ENCODE measurements at regions not wholly inside any gene's neighbourhood (a gene's known extent, or its start where the extent isn't known, plus 50 kb on each side); places are given as distances from the start of the nearest gene placed in this dataset.
A peak's percentile ranks its signal among the peaks of the same experiment; 100 is the strongest.
"Not testable (repeated sequence)": the region's sequence is repeated elsewhere in the genome, so short reads cannot be mapped to it uniquely, and the experiment has no call there.

GRCh38 chr3:194249323-194250097, 101.6 kb downstream of the CPN2 start:
- no peak for DNase-seq (ENCODE audit: low read depth)

- no peak for DNase-seq (ENCODE audit: low read depth)
Observed at GRCh38 chr3:194250098-194251002, 100.8 kb downstream of the CPN2 start.

DNA sequence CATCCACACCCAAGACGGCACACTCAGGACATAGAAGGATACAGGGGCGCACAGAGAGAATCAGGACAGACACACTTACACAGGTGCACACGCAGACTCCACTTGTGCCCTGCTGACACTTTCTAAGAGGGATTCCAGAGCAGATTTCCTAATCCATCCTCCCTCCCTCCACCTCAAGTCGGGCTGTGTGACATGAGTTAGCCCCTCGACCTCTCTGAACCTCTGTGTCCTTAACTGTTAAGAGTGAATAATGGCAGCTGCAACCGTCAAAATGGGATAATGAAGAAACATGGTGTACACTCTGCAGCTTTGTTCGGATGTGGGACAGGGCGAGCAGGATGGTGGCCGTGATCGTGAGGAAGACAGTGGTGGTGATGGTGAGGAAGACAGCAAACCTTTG, 100.1 kb downstream of the CPN2 start:
- DNase-seq (ENCODE audit: low read depth): no peak

- no peak for DNase-seq (ENCODE audit: low read depth)
Observed at GRCh38 chr3:194251461-194251860, 99.7 kb downstream of the CPN2 start.

DNA sequence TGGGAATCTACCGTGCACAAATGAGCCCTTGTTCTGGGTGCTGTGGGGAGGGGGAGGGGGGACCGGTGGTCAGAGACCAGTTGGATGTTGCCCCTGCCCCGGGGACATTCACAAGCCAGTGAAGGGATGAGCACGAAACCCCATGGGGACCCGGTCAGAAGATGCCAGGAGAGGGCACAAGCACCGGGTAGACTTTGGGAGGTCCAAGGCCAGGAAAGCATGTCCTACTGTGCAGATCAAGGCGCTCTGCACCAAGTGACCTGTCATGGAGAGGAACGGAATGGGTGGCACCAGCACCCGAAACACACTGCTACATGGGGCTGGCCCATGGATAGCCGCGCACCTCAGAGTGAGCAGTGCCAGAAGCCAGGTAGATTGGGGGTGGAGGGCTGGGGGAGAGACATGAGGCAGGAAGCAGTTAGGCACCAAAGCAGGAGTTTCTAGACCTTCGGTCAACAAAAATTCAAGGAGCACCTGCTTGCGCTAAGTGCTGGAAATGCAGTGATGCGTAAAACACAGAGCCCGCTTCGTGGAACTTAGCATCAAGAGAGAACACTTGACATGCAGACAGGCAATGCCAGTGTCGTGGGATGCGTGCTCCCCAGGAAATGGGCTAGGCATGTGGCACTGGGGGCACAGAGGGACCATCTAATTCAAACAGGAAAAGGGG, 99.1 kb downstream of the CPN2 start:
- DNase-seq (ENCODE audit: low read depth): no peak

DNA sequence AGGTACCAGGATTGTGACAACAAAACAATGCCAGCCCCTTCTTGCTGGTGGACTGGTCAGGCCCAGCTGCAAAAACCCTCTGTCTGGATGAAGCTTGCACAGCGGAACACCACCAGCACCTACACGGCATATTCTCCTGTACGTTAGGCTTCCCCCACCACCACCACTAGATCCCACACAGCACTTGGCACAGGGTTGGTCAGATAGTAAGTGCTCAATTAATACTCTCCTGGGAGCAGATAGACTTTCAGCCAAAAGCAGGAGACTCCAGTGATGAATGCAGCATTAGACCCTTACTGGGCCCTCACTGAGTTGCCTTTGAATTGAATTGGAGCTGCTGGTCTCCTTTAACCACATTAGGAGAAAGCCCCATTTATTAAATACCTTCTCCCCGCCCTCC, 97.9 kb downstream of the CPN2 start:
- no peak for DNase-seq (ENCODE audit: low read depth)

DNA sequence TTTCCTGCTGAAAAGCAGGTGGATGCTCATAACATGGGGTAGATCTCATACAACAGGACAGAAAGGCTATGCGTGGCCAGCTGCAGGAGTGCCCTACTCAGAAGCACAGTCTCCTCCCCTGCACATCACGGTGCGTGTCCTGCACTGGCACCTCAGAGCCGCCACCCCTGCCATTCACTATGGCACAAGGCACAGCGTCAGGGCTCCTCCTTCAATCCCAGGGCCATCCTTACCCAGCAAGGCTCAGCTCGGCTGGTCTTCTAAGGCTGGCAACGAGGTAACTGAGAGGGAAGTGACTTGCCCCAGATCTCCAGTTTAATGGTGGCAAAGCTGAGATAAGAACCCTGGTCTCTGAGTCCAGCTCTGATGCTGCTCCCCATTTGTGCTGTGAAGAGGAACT, 97.1 kb downstream of the CPN2 start:
- DNase-seq (ENCODE audit: low read depth): no peak

GRCh38 chr3:194255252-194256039, 95.7 kb downstream of the CPN2 start:
- DNase-seq (ENCODE audit: low read depth): peak; percentile 25

- DNase-seq (ENCODE audit: low read depth): no peak
Observed at GRCh38 chr3:194256040-194256945, 94.8 kb downstream of the CPN2 start.

DNA sequence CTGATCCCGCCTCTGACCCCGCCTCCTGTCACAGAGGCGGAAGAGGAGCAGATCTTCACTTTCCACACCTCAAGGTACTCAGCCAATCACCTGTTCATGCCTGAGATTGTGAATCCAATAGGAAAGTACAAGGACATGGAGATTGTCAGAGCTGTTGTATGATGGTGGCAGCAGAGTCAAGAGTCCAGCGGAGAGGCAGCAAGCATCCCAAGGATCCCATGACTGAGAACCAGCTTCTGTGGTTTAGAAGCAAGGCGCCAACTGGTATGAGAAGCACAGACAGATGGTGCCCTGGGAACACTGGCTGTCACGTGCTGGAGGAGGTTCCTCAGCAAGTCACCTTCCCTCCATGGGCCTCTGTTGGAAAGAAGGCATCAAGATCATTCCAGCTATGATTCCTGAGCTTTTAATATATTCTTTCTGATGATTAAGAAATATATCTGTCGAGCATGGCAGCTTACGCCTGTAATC, 93.9 kb downstream of the CPN2 start:
- no peak for DNase-seq (ENCODE audit: low read depth)

DNA sequence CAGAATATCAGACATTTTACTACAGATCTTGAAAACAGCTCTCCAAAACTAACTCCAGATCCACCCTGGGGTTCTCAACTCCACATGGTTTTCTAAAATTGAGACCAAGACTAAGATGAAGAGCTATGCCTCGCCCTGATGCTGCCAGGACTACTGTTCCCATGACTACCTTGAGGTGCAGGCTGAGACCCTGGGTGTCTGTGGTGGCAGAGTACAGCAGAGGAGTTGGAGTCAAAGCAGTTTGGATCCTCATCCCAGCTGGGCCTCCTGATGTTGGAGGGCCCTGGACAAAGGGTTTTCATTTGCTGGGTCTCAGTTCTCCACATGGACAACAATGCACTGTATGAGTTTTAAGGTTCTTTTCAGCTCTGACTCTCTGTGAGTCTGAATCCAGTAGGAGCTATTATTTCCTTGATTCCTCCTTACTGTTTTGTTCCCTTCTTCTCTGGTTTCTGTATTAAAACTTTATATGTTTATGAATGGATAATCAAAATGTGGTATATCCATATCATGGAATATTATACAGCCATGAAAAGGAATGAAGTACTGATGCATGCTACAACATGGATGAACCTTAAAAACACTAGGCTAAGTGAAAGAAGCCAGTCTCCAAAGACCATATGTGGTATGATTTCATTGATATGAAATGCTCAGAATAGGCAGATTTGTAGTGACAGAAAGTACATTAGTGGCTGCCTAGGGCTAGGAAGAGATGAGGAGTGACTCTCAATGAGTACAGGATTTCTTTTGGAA, 93.0 kb downstream of the CPN2 start:
- no peak for DNase-seq (ENCODE audit: low read depth)

DNA sequence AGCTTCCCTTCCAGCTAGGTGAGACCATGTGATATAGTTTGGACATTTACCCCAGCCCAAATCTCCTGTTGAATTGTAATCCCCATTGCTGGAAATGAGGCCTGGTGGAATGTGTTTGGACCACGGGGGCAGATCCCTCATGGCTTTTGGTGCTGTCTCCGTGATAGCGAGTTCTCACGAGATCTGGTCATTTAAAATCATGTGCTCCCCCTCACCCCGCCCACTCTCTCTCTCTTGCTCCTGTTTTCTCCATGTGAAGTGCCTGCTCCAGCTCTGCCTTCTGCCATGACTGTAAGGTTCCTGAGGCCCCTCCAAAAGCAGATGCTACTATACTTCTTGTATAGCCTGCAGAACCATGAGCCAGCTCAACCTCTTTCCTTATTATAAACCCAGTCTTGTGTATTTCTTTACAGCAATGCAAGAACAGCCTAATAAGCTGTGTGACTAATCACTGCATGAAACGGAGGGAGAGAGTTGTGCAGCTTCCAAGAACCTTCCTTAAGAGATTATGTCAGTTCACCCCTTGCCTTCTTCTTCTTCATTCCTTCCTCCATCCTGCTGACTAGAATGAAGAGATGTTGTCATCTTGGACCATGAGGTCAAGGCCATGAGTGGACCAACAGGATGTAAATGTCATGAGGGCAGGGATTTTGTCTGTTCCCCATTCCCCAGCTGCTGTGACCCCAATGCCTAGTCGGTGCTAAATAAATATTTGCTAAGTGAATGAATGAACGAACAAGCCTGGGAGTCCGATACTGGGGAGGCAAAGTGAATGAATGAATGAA, 91.0 kb downstream of the CPN2 start:
- no peak for DNase-seq (ENCODE audit: low read depth)

GRCh38 chr3:194261581-194262063, 89.5 kb downstream of the CPN2 start:
- DNase-seq (ENCODE audit: low read depth): no peak

- no peak for DNase-seq (ENCODE audit: low read depth)
Observed at GRCh38 chr3:194262176-194262924, 88.8 kb downstream of the CPN2 start.

DNA sequence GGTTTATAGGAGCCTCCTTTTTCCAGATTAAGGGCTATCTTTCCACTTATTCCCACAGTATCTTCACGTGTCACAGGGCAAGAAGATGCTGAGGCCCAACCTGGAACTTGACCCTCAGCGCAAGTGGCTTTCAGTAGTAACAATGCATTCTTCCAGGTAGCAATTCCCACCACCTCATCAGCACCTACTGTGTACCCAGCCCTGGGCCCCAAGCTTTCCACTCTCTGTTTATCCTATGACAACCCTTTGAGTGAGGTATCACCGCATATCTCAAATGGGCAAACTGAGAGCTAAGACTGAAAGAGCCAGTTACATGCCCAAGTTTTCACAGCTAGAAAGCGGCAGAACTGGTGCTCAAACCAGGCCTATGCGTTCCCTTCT, 88.2 kb downstream of the CPN2 start:
- DNase-seq (ENCODE audit: low read depth): no peak

DNA sequence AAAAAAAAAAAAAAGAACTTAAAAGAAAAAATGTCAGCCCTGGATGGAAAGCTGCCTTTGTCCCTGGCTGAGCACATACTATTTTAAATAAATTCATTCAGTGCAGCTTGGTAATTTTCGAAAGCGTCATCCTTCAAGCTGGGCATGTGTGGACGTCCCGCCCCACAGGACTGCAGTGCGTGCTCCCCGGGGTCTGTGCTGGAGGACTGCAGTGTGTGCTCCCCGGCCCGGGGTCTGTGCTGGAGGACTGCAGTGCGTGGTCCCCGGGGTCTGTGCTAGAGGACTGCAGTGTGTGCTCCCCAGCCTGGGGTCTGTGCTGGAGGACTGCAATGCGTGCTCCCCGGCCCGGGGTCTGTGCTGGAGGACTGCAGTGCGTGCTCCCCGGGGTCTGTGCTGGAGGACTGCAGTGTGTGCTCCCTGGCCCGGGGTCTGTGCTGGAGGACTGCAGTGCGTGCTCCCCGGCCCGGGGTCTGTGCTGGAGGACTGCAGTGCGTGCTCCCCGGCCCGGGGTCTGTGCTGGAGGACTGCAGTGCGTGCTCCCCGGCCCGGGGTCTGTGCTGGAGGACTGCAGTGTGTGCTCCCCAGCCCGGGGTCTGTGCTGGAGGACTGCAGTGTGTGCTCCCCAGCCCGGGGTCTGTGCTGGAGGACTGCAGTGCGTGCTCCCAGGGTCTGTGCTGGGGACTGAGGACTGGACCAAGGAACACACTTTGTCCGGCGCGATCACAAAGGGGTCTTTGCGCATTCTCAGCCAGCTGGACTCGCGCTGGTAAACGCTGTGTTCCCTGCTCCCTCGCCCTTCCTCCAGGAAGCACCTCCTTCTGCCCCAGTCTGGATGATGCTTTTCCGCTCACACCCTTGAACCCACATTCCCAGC, 86.3 kb downstream of the CPN2 start:
- not testable (repeated sequence) for DNase-seq (ENCODE audit: low read depth)

- no peak for DNase-seq (ENCODE audit: low read depth)
Observed at GRCh38 chr3:194265505-194265892, 85.6 kb downstream of the CPN2 start.
